Hepatocyte (in vitro differentiated cells): ENCODE measurements at regions not wholly inside any gene's neighbourhood (a gene's known extent, or its start where the extent isn't known, plus 50 kb on each side); places are given as distances from the start of the nearest gene placed in this dataset.
"Not testable (repeated sequence)": the region's sequence is repeated elsewhere in the genome, so short reads cannot be mapped to it uniquely, and the experiment has no call there.

Source experiments
- DNase-seq: peaks from one replicate; pipeline ENCODE4 v3.0.0-alpha.2; 2016; ENCODE audit warnings: low spot score
- H2AFZ ChIP-seq: fragments of 200-600 bp; sonication (generic); 2 replicates; pipeline ENCODE4 v1.6.0; 2016; ENCODE audit warnings: antibody characterized with exemption, mild to moderate bottlenecking
- H3K27ac ChIP-seq: fragments of 200-600 bp; sonication (generic); 2 replicates; pipeline ENCODE4 v1.5.1; 2016; ENCODE audit warnings: mild to moderate bottlenecking
- H3K27me3 ChIP-seq: fragments of 200-600 bp; sonication (generic); 2 replicates; pipeline ENCODE4 v1.6.1; 2016
- H3K36me3 ChIP-seq: fragments of 200-600 bp; sonication (generic); replicated peaks from 2 replicates; pipeline ENCODE4 v1.5.1; 2016; ENCODE audit warnings: low read depth; ENCODE audit not compliant: insufficient read depth
- H3K4me1 ChIP-seq: fragments of 200-600 bp; sonication (generic); 2 replicates; pipeline ENCODE4 v1.5.1; 2016; ENCODE audit warnings: mild to moderate bottlenecking, moderate library complexity; ENCODE audit not compliant: insufficient read depth
- H3K4me2 ChIP-seq: fragments of 200-600 bp; sonication (generic); 2 replicates; pipeline ENCODE4 v1.6.0; 2016
- H3K4me3 ChIP-seq: fragments of 200-600 bp; sonication (generic); 2 replicates; pipeline ENCODE4 v1.5.1; 2016; ENCODE audit warnings: mild to moderate bottlenecking
- H3K79me2 ChIP-seq: fragments of 200-600 bp; sonication (generic); 2 replicates; pipeline ENCODE4 v1.6.0; 2017; ENCODE audit warnings: mild to moderate bottlenecking
- H3K9me2 ChIP-seq: fragments of 200-600 bp; sonication (generic); replicated peaks from 2 replicates; pipeline ENCODE4 v1.6.0; 2017; ENCODE audit warnings: mild to moderate bottlenecking; ENCODE audit not compliant: insufficient read depth
- H3K9me3 ChIP-seq: fragments of 200-600 bp; sonication (generic); 2 replicates; pipeline ENCODE4 v1.5.1; 2016; ENCODE audit warnings: low read depth, mild to moderate bottlenecking
- H4K20me1 ChIP-seq: fragments of 200-600 bp; sonication (generic); 2 replicates; pipeline ENCODE4 v1.6.0; 2016; ENCODE audit warnings: mild to moderate bottlenecking; ENCODE audit not compliant: insufficient read depth, poor library complexity, severe bottlenecking
- CTCF ChIP-seq: fragments of 200-600 bp; sonication (generic); IDR thresholded peaks from 2 replicates; pipeline ENCODE4 v1.5.1; 2016; ENCODE audit warnings: antibody characterized with exemption, mild to moderate bottlenecking; ENCODE audit not compliant: poor library complexity
- EZH2 ChIP-seq: fragments of 200-600 bp; sonication (generic); IDR thresholded peaks from 2 replicates; pipeline ENCODE4 v1.6.1; 2016; ENCODE audit warnings: antibody characterized with exemption, mild to moderate bottlenecking, borderline replicate concordance
- EZH2phosphoT487 ChIP-seq: fragments of 200-600 bp; sonication (generic); IDR thresholded peaks from one replicate; pipeline ENCODE4 v1.6.1; 2018; ENCODE audit warnings: antibody characterized with exemption, mild to moderate bottlenecking, low read depth, moderate library complexity; ENCODE audit not compliant: unreplicated experiment, severe bottlenecking
- WGBS: methylation state at CpG from one replicate; pipeline ENCODE4 v1.1.6; 2016; ENCODE audit warnings: low lambda C conversion rate; ENCODE audit errors: missing lambda C conversion rate; 5-methylcytosine and 5-hydroxymethylcytosine counted together

- Histone ChIP-seq H3K4me3 (no peak overlapping the region), H3K4me1 (no peaks in the 10 kb centered on the region), H3K27ac (no peak overlapping the region), H3K79me2 (no peaks in the 10 kb centered on the region), H2AFZ (no peak overlapping the region), H3K36me3 (no peaks in the 10 kb centered on the region), H3K9me3 (no peaks in the 10 kb centered on the region), H3K9me2 (no peaks in the 10 kb centered on the region), H4K20me1 (no peaks in the 10 kb centered on the region), H3K4me2 (no peak overlapping the region), H3K27me3 (no peaks in the 10 kb centered on the region)
- no peak for DNase-seq
- no peak for TF ChIP-seq EZH2
- no peak for TF ChIP-seq CTCF
- no peak for TF ChIP-seq EZH2phosphoT487
Observed at GRCh38 chr11:87597725-87598124, 560.0 kb downstream of the TMEM135 start.

- no peak for DNase-seq
- Histone ChIP-seq H3K27me3 (no peaks in the 10 kb centered on the region), H3K9me3 (no peaks in the 10 kb centered on the region), H3K36me3 (no peaks in the 10 kb centered on the region), H3K4me3 (no peak overlapping the region), H3K27ac (no peak overlapping the region), H3K4me2 (no peak overlapping the region), H3K79me2 (no peaks in the 10 kb centered on the region), H3K4me1 (no peaks in the 10 kb centered on the region), H2AFZ (no peak overlapping the region), H4K20me1 (no peaks in the 10 kb centered on the region), H3K9me2 (no peaks in the 10 kb centered on the region)
- TF ChIP-seq EZH2phosphoT487 (no peak), EZH2 (no peak), CTCF (no peak)
- WGBS, result 84% methylated on average over 5 of the region's 5 CpGs
Observed at GRCh38 chr11:87596176-87596575, 558.4 kb downstream of the TMEM135 start.

- Histone ChIP-seq H3K4me3 (no peak overlapping the region), H2AFZ (no peak overlapping the region), H3K27ac (no peak overlapping the region), H3K9me3 (no peaks in the 10 kb centered on the region), H3K27me3 (no peaks in the 10 kb centered on the region), H3K9me2 (no peaks in the 10 kb centered on the region), H3K4me1 (no peaks in the 10 kb centered on the region), H3K36me3 (no peaks in the 10 kb centered on the region), H4K20me1 (no peaks in the 10 kb centered on the region), H3K4me2 (no peak overlapping the region), H3K79me2 (no peaks in the 10 kb centered on the region)
- WGBS, result 84% methylated on average over 3 of the region's 3 CpGs
- no peak for DNase-seq
- no peak for TF ChIP-seq CTCF
- TF ChIP-seq EZH2phosphoT487, result no peak
- no peak for TF ChIP-seq EZH2
Observed at GRCh38 chr11:87589082-87589481, 551.3 kb downstream of the TMEM135 start.

DNA sequence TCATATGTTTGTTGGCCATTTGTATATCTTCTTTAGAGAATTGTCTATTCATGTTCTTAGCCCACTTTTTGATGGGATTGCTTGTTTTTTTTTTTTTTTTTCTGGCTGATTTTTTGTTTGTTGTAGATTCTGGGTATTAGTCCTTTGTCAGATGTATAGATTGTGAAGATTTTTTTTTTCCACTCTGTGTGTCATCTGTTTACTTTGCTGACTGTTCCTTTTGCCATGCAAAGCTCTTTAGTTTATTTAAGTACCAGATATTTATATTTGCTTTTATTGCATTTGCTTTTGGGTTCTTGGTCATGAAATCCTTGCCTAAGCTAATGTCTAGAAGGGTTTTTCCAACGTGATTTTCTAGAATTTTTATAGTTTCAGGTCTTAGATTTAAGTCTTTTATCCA, 547.9 kb downstream of the TMEM135 start:
- not testable (repeated sequence) for H3K36me3 ChIP-seq, H3K27ac ChIP-seq, H4K20me1 ChIP-seq, H3K9me2 ChIP-seq, H2AFZ ChIP-seq, H3K4me3 ChIP-seq, H3K79me2 ChIP-seq, H3K4me2 ChIP-seq, H3K4me1 ChIP-seq, H3K9me3 ChIP-seq, DNase-seq, H3K27me3 ChIP-seq
- 18% methylated on average over 1 of the region's 1 CpG for WGBS
